ENCODE measurements at regions not wholly inside any gene's neighbourhood (a gene's known extent, or its start where the extent isn't known, plus 50 kb on each side); places are given as distances from the start of the nearest gene placed in this dataset.

DNA sequence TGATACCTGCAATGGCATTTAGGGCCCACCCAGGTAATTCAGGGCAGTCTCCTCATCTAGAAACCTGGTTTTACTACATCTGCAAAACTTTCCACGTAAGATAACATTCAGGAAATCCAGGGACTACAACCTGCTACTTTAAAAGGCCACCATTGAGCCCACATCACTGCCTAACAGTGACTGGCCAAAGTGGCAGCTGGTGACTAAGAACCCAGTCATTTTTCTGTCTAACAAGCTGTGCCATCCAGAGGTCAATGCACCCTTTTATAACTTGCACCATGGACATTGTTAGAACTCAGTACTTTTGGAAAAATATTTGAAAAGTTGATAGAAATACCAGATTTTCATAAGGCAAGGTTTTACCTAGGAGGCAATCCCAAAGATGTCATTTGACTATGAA, 492.4 kb downstream of the OTOL1 start:
- H3K4me3 ChIP-seq (ENCODE audit: low read depth, low read length) = no peak overlapping the region
- TF ChIP-seq, protein P1, sequence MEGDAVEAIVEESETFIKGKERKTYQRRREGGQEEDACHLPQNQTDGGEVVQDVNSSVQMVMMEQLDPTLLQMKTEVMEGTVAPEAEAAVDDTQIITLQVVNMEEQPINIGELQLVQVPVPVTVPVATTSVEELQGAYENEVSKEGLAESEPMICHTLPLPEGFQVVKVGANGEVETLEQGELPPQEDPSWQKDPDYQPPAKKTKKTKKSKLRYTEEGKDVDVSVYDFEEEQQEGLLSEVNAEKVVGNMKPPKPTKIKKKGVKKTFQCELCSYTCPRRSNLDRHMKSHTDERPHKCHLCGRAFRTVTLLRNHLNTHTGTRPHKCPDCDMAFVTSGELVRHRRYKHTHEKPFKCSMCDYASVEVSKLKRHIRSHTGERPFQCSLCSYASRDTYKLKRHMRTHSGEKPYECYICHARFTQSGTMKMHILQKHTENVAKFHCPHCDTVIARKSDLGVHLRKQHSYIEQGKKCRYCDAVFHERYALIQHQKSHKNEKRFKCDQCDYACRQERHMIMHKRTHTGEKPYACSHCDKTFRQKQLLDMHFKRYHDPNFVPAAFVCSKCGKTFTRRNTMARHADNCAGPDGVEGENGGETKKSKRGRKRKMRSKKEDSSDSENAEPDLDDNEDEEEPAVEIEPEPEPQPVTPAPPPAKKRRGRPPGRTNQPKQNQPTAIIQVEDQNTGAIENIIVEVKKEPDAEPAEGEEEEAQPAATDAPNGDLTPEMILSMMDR (IDR thresholded peaks at IDR 0.05; ENCODE audit: insufficient read depth, low read length) = no peak
- DNase-seq (ENCODE audit: low read depth) = no peak

DNA sequence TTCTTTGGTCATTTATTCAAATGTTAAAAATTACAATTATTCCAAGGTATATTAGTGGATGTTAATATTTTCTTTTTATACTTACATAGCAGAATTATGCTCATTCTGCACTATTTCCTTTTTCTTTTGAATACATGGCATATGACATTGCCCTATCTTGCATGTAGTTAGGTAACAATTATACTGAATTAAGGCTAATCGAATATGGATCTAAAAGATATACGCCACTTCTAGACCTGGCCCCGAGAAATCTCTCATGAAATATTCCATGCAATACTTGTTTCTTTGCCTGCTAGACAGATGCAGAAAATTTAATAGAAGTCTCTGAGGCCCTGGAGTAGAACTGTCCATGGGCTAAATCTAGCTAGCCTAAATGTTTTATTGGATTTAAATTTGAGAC, 493.4 kb downstream of the OTOL1 start:
- DNase-seq (ENCODE audit: low read depth) = no peak
- H3K4me3 ChIP-seq (ENCODE audit: low read depth, low read length) = no peak overlapping the region
- TF ChIP-seq, protein P1 (IDR thresholded peaks at IDR 0.05; ENCODE audit: insufficient read depth, low read length) = no peak

DNA sequence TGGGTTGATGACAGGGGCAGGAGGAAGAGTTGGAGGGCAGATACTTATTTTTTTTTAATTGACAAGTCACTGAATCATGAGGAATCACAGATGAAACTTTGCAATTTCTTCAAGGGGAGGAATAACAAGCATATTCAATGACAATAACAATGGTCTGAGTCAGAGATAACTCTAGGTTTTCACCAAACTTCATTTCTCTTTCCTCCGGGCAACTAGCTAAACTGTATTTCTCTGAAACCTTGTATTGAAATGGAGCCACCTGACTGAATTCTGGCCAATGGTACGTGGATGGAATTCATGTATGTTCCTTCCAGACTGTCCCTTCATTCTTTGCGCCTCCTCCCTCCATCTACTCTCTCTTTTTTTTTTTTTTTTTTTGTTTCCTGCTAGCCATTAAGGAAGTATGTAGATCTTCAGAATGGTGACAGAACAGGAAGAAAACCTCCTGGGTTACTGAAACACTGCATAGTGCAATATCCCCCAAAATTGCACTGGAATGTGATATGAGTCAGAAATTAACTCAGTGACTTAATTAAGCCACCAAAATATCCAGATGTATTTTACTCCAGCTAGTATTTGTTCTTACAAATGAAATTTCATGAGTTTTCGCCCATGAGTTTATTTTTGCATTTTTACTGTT, 495.4 kb downstream of the OTOL1 start:
- no peak for DNase-seq (ENCODE audit: low read depth)
- TF ChIP-seq, protein P1 (IDR thresholded peaks at IDR 0.05; ENCODE audit: insufficient read depth, low read length) = no peak
- no peak overlapping the region for H3K4me3 ChIP-seq (ENCODE audit: low read depth, low read length)

DNA sequence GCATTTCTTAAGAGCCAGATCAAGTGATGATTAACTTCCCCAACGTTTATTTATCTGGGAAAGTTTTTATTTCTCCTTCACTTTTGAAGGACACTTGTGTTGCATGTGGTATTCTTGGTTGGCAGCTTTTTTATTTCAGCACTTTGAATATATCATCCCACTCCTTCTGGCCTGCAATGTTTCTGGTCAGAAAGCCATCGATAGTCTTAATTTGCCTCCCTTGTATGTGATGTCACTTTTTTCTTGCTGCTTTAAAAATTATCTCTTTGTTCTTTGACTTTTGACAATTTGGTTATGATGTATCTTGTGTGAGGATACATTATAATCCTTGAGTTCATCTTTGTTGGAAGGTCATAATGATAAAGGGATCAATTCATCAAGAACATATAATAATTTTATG, 503.2 kb downstream of the OTOL1 start:
- DNase-seq (ENCODE audit: low read depth) = no peak

DNA sequence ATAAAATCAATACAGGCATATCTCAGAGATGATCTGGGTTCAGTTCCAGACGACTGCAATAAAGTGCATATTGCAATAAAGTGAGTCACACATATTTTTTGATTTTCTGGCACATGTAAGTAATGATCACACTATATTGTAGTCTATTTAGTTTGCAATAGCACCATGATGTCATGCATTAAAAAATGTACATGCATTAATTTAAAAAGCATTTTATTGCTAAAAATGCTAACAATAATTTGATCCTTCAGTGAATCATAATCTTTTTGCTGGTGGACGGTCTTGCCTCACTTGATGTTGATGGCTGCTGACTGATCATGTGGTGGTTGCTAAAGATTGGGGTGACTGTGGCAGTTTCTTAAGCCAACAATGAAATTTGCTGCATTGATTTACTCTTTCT, 511.1 kb downstream of the OTOL1 start:
- H3K4me3 ChIP-seq (ENCODE audit: low read depth, low read length) = no peak overlapping the region
- TF ChIP-seq, protein P1 (IDR thresholded peaks at IDR 0.05; ENCODE audit: insufficient read depth, low read length) = no peak
- no peak for DNase-seq (ENCODE audit: low read depth)

More for the DNA sequence above, 503.2 kb downstream of the OTOL1 start:
- TF ChIP-seq, protein P1 (IDR thresholded peaks at IDR 0.05; ENCODE audit: insufficient read depth, low read length) = no peak
- no peak overlapping the region for H3K4me3 ChIP-seq (ENCODE audit: low read depth, low read length)

DNA sequence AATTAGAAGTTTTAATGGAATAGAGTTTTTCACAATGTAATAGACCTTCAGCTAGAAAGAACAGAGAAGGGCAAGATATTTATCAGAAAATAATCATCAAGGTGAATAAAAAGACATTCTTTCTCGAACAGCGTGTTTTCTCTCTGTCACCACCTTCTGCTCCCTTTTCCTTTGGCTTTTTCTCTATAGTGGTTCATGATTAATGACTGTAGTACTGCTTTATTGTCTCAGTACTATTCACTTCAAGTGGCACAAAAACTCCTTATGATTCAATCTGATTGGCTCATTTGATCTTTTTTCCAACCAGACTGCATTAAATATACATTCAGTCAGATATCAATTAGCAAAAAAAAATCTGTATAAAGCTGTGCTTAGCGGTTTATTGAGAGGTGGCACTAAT, 516.0 kb downstream of the OTOL1 start:
- DNase-seq (ENCODE audit: low read depth) = no peak
- TF ChIP-seq, protein P1 (IDR thresholded peaks at IDR 0.05; ENCODE audit: insufficient read depth, low read length) = no peak
- H3K4me3 ChIP-seq (ENCODE audit: low read depth, low read length) = no peak overlapping the region

DNA sequence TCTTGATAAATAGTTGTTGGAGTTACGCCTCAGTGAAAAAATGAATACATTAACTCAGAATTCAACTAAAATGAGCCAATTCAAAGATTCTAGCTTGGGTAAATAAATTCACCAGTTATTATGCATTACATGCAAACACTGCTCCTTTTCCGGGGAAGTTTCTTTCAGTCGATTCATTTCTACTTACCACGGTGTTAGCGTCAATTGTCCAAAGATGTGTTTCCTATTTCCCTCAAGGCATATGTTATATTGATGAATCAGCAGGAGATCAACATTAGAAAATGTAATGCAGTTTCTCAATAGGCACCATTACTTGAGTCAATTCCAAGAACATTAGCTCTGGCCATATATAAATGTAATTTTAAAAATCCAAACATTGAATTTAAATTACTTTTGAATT, 517.7 kb downstream of the OTOL1 start:
- TF ChIP-seq, protein P1 (IDR thresholded peaks at IDR 0.05; ENCODE audit: insufficient read depth, low read length) = no peak
- H3K4me3 ChIP-seq (ENCODE audit: low read depth, low read length) = no peak overlapping the region
- no peak for DNase-seq (ENCODE audit: low read depth)

Measured in fibroblast of the aortic adventitia (primary cell).